AG04449 (cell line): ENCODE measurements at regions not wholly inside any gene's neighbourhood (a gene's known extent, or its start where the extent isn't known, plus 50 kb on each side); places are given as distances from the start of the nearest gene placed in this dataset.

Experiments used
- CTCF ChIA-PET: fragments of 350-600 bp; formaldehyde crosslinking; extraction: SDS; loops from one replicate; lab custom pipeline; 2021; ENCODE audit warnings: antibody characterized with exemption; lab: Yijun Ruan, JAX
- POLR2A ChIA-PET: fragments of 400-600, 350-600 bp; formaldehyde crosslinking; extraction: SDS; loops from one replicate; lab custom pipeline; 2020; ENCODE audit warnings: antibody characterized with exemption, inconsistent platforms; lab: Yijun Ruan, JAX
- DNase-seq: peaks from one replicate; pipeline ENCODE4 v3.0.0-alpha.2; 2010; ENCODE audit warnings: low read depth, low spot score
- H3K4me3 ChIP-seq: 2 replicates; pipeline ENCODE4 v1.5.1; 2011; ENCODE audit warnings: low read depth, mild to moderate bottlenecking, control low read depth, low read length
- TF ChIP-seq, protein P1 (sequence below): IDR thresholded peaks from one replicate; pipeline ENCODE4 v1.5.1; 2011; ENCODE audit warnings: mild to moderate bottlenecking, moderate library complexity, low read length, control low read depth, inconsistent platforms; ENCODE audit not compliant: insufficient read depth; ENCODE audit errors: missing control alignments

DNA sequence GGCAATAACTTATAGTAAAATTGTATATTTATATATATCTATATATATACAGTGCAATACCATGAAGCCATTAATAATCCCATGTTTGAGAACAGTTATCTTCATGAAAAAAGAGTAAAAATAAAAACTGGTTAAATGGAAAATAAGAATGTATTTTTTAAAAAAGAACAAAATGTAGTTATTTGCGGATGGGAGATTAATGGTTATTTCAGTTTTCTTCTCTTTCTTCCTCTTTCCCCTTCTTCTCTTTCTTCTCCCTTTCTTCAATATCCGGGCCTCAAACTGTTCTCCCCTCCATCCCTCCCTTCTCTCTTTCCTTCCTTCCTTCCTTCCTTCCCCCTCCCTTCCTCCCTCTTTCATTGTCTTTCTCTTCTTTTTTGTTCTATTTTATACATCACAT is 1301.7 kb upstream of the IGFBP7 start:
- ChIA-PET POLR2A (no interaction called here), CTCF (no interaction called here)
- TF ChIP-seq, protein P1, sequence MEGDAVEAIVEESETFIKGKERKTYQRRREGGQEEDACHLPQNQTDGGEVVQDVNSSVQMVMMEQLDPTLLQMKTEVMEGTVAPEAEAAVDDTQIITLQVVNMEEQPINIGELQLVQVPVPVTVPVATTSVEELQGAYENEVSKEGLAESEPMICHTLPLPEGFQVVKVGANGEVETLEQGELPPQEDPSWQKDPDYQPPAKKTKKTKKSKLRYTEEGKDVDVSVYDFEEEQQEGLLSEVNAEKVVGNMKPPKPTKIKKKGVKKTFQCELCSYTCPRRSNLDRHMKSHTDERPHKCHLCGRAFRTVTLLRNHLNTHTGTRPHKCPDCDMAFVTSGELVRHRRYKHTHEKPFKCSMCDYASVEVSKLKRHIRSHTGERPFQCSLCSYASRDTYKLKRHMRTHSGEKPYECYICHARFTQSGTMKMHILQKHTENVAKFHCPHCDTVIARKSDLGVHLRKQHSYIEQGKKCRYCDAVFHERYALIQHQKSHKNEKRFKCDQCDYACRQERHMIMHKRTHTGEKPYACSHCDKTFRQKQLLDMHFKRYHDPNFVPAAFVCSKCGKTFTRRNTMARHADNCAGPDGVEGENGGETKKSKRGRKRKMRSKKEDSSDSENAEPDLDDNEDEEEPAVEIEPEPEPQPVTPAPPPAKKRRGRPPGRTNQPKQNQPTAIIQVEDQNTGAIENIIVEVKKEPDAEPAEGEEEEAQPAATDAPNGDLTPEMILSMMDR, result no peak
- no peak for DNase-seq
- no peak overlapping the region for H3K4me3 ChIP-seq

DNA sequence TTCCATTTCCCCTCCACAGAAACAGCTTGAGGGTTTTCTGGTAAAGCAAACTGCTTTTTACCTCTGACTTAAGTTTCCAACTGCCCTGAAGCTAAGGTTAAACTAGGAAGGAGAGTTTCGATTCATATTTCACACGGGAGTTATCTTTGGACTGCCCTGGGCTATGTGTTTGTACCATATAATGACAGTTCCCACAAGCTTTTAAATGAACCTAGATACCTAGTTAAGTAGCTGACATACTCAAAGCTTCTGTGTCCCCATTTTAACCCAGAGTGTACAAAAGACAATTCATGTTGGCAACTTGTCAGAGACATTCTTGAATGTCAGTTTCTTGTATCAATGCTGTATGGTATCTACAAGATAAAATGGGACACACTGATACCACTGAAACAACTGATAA is 1296.6 kb upstream of the IGFBP7 start:
- ChIA-PET POLR2A (no interaction called here), CTCF (no interaction called here)
- TF ChIP-seq, protein P1, result no peak

DNA sequence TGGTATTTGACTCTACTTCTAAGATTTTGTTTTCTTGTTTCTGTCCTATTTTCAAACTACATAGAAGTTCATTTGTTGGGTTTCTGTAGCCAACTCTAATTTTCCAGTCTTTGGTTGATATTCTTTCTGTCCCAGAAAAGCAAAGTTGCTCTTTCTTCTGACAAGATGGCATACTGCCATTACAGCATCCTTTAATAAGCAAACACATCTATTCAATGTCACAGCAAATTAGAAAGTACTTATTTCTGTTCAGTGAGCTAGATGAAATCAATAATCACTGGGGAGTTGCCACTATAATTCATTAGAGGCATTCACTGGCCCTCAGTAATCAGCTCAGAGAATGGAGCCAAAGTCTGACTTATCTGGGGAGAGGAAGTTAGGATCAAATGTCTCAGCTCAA is 1258.0 kb upstream of the IGFBP7 start:
- no peak overlapping the region for H3K4me3 ChIP-seq
- ChIA-PET CTCF (interaction anchor here (0.6 kb wide), 1 partner anchor 391 kb away, joined by 3 read pairs; no protein-coding TSS in a partner anchor), POLR2A (no interaction called here)
- DNase-seq, result no peak
- TF ChIP-seq, protein P1, result no peak

More for the DNA sequence above, 1296.6 kb upstream of the IGFBP7 start:
- no peak overlapping the region for H3K4me3 ChIP-seq
- no peak for DNase-seq

DNA sequence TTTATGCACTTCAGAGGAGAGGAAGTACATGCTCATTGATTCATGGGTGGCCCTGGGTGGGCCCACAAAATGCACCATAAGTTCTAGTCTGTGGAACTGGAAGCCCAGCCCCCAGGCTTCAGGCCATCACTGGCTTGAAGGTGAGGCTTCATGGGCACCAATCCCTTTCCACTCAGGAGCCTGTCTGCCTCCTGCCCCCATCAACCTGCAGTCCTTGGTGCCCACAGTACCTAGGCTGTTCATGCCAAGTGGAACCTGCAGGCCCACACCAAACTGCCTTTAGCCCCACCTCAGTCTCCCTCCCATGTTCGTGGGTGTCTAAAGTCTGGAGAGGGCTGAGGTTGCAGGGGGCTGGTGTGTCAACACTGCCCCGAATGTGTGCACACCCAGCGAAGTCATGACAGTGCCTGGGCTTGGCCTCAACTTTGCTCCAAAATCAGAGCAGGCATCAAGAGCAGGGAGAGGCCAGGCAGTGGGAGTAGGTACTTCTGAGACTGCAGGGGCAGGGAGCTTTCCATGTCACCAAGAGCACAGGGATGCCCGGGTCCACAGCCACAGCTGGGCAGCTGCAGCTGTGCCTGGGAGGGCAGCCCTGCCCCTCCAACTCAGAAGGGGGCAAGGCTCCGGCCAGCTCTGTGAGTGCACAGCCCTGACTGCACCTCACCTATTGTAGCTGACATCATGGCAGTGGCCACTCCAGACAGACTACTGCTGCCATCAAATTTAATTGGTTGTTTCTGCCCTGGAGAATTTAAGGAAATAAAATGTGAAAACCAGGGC is 1250.4 kb upstream of the IGFBP7 start:
- TF ChIP-seq, protein P1, result no peak
- no peak overlapping the region for H3K4me3 ChIP-seq
- CTCF ChIA-PET, result no interaction called here
- POLR2A ChIA-PET, result no interaction called here
- DNase-seq, result no peak

DNA sequence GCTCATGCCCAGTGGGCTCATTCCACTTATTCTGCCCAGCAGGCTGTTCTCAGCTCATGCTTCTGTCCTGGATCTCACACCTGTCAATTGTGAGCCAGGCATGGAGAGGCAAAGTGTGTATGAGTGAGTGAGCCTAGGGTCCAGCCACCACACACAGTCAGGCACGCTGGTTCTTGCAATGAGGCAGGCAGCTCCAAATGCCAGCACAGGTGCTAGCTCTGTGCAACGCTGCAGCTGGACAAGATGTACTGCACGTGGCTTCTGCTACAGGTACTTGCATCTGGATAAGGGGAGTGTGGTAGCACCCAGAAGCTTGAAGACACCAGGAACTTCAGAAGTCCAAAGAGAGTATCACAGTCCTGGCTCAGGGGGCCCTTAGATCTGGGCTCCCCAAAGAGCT is 1249.4 kb upstream of the IGFBP7 start:
- ChIA-PET CTCF (no interaction called here), POLR2A (no interaction called here)
- no peak for DNase-seq
- no peak overlapping the region for H3K4me3 ChIP-seq
- TF ChIP-seq, protein P1, result no peak

DNA sequence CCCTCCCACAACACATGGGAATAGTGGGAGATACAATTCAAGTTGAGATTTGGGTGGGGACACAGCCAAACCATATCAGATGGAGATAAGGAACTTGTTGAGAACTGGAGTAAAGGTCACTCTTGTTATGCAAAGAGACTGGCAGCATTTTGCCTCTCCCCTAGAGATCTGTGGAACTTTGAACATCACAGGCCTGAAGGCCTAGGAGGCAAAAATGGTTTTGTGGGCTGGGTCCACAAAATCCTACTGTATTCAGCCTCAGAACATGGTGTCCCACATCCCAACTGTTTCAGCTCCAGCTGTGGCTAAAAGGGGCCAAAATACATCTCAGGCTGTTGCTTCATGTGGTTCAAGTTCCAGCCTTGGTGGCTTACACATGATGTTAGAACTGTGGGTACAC is 1247.8 kb upstream of the IGFBP7 start:
- no peak overlapping the region for H3K4me3 ChIP-seq
- TF ChIP-seq, protein P1, result no peak
- ChIA-PET POLR2A (no interaction called here), CTCF (no interaction called here)
- DNase-seq, result no peak
